Activated T-helper 1 cell treated with anti-CD3 and anti-CD28 coated beads, Interleukin-2, amount 50 U/mL, for 16 hours (primary cell): ENCODE measurements at regions not wholly inside any gene's neighbourhood (a gene's known extent, or its start where the extent isn't known, plus 50 kb on each side); places are given as distances from the start of the nearest gene placed in this dataset.

Experiments
- DNase-seq, 2 donors: peaks; one replicate each; pipeline ENCODE4 v3.0.0-alpha.2; 2020; ENCODE audit warnings: low read depth in 1 of 2, low spot score in 1 of 2

DNA sequence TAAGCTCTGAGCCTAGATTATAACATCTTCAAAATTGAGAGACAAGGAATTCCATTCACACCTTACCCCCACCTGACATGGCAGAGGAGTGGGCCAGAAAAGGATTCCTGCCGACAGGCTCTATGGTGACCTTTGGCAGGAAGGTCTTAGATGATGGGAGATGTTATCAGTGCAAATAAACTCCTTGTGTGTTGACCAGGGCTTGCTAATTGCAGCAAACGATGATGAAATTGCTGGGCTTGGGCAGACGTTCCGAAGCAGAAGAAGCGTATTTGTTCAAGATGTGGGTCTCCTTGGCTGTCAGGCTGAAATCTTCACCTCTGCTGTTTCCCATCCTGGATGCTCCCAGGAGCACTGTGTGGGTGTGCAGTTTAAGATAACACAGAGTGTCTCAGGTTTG lies 183.7 kb upstream of the CADM1 start:
- DNase-seq, result no peak

DNA sequence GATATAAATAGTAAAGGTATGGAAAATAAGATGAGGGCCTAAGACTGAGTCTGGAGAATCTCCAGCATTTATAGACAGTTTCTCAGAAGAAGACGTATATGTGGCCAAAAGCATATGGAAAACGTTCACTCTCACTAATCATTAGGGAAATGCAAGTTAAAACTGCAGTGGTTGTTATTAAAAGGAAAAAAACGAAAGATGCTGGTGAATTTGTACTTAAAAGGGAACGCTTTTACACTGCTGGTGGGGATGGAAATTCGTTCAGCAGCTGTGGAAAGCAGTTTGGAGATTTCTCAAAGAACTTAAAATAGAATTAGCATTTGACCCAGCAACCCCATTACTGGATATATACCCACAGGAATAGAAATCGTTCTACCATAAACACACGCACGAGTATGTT lies 180.5 kb upstream of the CADM1 start:
- DNase-seq, result no peak

DNA sequence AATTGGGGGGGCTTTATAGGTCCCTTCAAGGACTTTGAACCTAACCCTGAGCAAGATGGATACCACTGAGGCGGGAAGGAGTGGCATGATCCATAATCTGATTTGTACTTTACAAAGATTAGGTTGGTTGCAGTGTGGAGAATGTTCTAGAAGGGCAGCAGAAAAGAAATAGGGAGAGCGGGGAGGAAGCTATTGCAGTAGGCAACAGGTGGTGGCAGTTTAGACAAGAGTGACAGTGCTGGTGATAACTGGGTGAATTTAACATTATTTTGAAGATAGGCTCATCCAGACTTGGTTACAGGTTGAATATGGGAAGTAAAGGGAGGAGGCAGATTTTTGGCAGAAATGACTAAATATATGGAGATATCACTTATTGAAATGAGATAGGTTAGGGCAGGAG lies 179.9 kb upstream of the CADM1 start:
- no peak for DNase-seq

DNA sequence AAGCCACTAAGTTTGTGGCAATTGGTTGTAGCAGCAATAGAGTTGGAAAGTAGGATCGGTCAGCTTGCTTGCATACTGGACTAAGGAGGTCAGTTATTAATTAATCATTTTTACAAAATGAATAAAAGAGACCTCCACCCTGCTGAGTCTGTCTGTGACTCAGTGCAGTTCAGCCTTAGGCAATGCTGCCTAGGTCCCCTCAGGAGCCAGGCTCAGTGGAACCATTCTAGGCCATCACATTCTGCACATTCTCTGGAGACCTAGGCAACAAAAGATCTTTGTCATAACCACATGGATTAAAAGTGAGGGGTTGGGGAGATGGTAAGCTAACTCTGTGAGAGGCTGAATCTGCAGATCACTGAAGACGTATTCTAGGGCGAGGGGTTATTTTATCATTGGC lies 178.7 kb upstream of the CADM1 start:
- DNase-seq, result no peak

DNA sequence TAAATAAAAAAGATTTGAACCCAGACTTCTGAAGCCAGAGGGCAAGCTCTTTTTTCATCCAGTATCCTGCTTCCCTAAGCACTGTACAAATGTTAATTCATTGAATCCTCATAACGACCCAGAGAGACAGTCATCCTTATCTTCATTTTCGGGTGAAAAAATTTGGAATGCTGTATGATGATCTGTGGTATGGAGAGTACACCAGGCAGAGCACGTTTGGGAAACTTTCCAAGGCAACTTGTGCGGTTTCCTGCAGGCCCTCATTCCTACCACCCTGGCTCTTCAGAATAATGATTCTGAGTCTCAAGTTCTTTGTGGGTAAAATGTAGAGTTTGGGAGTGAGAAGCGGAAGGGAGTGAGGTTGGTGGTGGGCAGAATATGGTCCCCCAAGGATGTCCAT lies 177.9 kb upstream of the CADM1 start:
- DNase-seq, result no peak

DNA sequence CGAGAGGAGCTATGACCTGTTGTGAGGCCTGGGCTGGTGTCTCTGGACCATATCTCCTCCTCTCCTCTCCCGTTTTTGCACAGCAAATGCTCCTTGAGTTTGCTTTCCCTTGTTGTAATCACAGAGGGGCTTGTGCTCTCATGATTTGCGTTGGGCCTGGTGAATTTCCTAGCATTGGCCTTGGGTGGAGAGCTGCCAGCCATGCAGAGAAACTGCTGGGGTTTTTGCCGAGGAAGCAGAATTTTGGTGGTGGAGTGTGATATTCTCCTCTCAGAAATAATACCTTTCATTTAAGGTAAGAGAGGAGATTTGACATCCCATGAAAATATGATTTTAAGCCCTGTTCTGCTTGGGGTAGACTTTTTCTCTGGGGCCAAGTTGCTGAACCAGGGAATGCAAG lies 175.7 kb upstream of the CADM1 start:
- DNase-seq, result no peak

DNA sequence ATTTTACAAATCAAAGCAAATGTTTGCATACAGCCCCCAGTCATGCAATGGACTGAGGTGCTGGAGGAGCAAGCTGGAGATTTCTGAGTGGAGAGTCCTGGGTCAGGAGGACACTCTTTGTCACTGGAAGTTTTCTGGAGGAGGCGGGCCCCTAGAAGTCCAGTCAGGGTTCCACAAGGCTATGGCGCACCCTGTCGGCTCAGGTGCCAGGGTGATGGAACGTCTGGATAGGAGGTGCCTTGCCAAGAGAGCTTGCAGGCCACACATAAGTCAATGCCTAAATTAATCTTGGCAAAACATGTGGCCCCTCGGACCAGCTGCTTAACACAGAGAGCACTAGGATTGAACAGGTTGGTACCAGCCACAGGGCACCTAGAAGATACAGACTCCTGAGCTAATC lies 174.7 kb upstream of the CADM1 start:
- no peak for DNase-seq

DNA sequence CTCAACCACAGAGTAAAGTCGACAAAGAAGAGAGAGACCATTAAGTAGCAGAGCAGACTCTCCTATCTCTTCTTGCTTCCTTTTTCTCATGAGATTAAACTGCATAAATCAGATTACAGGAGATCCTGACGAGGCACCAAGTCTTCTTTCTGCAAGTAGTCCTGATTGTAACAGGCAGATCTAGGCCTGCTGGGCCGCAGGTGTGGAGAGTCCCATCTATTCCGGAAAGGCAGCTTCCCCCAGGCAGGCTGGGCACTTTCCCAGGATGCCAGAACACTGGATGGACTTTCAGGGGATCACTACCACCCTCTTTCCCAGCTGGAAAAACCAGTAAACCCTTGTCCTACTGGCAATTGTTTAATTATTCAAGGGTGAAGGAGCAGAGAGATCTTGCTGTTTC lies 173.0 kb upstream of the CADM1 start:
- DNase-seq, result no peak

DNA sequence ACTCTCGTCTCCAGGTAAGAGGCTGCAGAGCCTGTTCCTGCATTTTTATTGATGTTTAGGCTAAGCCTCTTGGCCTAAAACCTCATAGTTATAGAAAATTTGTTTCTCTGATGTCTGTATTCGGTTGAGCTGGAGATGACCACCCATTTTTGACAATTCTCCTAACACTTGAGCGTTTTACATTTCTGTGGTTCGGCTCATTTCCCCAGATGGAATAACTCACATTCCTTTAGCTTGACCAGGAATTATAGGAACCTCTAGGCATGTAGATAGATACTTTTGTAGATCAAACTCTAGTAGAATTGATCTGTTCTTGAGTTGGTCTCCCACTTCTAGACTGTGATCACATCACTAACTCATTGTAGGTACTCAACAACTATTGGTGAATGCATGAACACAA lies 172.6 kb upstream of the CADM1 start:
- no peak for DNase-seq

DNA sequence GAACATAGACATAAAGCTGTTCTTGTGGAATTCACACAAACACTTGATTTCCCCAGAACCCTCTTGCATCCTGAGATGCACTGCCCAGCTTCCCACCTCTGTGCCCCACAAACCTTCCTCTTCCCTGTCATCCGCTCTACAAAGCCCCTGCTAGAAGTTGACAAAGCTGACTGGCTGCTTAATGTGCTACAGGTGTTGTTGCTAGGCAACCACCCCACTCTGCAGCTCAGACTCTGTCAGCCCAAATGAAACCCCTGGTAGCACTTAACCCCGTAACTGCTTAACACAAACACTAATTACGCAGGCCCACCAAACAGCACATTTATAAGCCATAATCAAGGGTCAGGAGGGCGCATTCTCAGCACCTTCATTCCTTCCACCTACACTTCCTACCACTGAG lies 172.0 kb upstream of the CADM1 start:
- no peak for DNase-seq

DNA sequence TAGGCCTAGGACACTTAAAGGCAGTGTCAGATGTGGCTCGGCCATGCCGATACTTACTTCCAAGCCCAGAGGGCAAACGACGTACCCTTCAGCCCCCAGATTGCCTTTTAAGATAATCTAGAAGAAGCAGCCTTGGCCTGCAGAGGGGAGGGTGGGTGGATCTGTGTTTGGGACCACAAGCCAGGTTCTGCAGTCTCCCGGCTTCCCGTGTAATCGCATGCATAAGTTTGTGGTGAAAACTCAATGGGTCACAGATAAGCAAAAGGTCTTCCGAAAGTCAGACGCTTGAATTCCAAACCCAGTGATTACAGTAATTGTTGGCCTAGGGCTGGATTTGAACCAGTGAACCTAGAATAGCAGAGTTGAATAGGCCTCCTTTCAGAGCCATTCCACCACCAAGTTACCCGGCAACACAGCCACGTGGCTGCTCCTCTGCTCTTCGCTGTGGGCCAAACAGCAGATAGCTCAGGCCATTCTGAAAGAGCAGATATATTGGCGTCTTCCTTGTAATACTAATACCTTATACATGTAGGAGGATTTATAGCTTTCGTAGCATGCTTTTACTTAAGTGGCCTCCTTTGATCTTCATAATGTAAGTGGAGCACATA lies 170.8 kb upstream of the CADM1 start:
- no peak for DNase-seq

DNA sequence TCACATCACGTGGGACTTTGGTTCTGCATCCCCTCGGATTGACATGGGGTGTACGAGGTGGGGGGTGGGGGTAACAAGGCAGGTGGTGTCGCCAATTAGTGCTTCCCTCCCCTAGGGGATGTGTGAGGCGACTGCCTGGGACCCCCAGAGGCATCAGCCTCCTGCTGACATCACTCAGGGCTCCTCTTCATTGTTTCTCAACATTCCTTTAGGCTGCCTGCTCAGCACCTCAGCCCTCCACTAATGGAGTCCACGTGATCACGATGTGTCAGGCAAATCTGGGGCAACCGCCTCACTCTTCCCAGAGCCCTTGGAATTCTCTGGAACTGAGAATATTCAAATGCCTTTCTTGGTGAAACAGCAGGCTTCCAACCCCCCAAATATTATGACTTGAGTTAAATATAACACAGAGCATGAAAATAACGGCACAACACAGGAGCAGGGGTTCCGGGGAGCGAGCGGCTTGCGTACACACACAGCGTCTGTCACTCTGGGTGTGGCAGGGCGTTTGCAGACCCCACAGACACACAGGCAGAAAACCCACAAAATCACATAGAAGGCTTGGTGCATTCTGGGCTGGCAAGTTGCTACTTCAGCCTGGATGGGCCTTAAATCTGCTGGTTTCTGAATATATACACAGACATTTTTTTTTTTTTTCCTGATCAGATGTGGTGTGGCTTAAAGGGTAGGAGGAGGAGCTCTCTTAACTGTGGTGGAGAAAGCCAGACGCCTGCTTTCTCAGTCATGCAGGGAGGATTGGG lies 170.1 kb upstream of the CADM1 start:
- DNase-seq, result no peak

DNA sequence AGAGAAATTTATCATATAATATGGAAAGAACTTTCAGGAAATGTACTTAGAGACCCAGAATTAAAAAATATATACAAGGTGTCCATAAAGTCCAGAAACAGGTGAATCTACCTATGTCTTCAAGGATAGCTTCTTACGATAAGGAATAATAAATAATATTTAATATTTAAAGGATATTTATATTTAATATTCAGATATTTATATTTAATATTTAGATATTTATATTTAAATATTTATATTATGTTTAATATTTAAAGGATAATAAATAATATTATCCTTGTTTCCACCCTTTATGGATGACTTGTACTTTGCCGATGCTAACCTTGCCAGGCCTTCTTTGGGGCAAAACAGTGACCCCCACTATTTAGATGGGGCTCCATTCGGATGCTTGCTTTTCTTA lies 169.5 kb upstream of the CADM1 start:
- no peak for DNase-seq

DNA sequence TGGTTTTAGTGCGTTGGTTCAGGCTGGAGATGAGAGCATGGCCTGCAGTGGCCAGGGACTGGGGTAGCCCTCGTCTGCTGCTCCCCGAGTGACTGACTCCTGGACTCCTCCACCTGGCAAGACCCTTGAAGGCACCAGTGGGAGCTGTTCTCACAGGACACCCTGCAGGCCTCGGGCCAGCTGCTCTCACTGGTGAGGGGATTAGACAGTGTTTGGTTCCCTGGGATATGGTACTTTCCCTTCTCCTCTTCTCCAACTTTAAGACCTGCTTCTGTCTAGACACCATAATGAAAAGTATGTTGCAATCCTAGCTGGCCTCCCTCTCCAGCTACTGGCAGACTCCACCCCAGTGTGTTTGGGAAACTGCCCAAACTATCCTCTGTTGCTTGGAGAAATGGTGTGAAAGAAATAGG lies 168.8 kb upstream of the CADM1 start:
- no peak for DNase-seq

DNA sequence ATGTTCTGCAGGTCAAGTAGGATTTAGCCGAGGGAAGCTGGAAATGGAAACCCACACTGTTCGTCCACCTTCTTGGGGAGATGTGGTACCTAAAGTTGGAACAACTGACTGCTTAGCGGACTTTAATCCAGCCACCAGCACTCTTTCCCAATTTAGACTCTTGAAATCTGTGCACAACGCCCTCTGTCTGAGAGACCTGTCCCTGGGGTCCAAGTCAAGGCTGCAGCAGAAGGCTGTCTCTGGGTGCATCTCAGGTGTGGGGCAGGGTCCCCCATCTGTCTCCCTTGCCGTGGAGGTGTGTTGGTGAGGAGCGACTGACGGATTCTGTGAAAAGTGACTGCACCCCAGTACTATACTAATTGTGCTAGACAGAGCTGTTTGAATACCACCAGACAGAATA lies 168.2 kb upstream of the CADM1 start:
- DNase-seq, result no peak

DNA sequence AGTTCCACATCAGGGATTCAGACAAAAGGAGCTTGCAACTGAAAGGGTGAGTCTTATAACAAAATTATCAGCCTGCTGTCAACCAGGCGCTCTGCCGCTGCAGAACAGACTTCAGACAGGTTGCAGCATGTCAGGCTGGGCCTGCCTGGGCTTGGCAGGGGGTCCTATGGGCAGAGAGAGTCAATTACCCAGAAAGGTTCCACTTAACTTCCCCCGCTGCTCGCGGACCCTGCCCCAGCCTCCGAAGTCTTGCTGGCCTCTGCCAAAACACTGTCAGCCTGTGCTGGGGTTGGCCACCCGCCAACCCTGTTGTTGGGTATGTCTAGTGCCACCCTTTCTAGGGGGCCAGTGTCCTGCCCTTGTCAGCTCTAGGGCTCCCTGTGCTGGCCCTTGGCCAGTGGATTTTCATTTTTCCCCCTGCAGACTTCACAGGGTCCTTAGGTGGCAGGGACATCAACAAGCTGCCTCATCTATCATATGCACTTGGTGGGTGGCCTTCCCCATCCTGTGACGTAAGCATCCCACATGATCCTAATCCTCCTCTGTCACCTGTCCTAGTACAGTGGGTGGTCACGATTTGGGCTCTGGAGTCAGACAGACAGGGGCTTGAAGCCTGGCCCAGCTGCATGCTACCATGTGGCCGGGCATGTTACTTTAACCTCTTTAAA lies 166.5 kb upstream of the CADM1 start:
- no peak for DNase-seq

DNA sequence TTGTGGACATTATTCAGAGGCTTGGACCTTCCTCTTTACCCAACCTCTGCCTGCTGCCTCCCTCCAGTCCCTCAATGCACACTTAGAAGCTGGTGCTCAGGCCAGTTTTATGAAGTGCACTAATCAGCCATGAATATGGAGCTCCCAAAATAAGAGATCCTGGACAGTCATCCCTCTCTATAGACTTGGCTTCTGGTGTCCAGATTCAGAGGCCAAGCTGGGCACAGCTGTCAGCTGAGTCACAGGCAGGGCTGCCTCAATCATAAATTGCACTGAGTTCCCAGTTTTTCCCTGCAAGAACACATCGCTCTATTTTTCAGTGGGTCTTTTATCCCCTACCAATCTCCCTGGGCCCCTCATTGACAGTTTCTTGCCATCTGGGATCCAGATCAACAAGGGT lies 161.7 kb upstream of the CADM1 start:
- DNase-seq, result no peak

DNA sequence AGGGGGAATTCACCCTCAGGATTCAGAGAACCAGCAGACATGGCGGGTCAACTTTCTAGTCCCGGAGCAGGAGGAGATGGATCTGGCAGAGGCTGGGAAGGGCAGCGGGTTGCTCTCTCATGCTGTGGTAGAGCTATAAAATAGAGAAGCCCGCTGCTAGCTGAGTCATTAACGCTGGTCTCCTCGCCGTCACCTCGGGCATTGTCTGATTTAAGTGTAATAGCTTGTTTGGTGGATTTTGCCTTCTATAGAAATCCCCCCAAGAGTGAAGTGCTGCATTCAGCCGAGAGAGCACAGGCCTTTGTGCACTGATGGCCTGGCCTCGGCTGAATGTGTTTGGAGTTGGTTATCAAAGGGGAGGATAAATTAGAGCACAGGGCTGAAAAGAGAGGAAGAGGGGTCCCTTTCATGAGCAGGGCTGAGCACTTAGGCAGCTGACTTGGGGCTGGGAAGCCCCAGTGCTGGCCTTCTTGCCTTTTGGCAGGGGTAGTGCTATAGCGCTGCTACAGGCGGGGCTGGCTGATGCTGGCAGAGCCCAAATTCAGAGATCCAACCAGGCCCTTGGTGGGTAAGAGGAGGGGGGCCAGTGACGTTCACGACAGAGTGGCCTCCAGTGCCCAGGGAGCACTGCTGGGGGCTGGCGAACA lies 161.1 kb upstream of the CADM1 start:
- no peak for DNase-seq

DNA sequence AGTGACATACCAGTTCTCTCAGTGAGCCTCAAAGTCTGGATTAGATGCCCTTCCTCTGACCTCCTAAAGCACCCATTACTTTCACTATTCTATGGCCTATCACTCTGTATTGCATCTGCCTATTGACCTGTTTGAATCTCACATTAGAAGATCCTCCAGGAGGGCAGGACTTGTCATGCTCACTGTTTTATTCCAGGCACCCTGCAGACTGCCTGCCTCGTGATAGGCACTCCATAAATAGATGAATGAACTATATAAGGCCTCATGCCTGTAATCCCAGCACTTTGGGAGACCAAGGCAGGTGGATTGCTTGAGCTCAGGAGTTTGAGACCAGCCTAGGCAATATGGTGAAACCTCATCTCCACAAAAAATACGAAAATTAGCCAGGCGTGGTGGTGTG lies 160.1 kb upstream of the CADM1 start:
- no peak for DNase-seq

DNA sequence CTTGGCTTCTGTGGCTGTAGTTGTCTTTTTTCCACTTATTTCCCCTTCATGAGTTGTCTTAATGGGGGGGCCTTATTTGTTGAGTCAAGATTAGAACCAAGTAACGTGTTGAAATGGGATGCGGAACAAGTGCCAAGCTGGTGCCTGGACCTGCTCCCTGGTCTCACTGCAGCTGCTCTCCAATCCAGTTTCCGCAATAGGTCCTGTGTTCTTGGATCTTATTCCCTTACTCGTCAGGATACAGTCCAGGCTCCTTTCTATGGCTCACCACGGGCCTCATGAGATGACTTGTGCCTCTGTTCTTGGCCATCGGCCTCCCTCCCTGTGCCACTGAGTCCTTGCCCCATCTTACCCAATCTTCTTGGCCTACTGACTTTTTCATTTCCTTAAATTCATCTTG lies 159.6 kb upstream of the CADM1 start:
- DNase-seq, result no peak

DNA sequence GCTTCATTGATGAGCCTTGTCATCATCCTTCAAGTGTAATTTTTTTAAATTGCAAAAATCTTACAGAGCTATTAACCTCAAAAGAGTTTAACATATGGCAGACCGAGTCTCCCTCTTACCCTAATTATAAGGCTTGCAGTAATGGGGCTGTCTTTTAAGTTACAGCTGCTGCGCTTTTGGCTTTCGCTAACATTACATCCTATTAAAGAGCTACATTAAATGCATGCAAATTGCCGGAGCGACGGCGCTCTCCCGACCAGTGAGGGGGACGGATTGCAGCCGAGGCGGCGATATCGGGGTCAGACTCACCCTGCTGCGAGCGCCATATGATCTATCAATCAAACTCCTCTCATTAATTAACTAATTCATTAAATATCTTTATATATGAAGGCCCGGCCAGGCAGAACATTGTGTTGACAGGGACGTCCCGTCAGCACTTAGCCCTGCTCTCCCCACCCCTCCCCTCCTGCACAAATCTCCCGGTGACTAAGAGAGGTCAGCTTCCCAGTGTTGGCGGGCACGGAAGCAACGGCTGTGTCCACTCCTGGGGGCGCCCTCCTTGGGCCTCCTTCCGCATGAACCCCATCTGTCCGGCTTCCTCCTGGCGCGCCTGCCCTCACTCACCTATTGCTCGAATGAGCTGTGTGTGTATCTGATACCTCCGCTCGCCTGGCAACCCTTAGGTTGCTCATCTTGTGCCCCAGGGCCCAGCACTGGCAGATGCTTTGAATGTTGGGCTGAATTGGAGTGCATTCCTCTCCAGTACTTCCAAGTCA lies 156.0 kb upstream of the CADM1 start:
- DNase-seq, result no peak
